ENCODE measurements at regions not wholly inside any gene's neighbourhood (a gene's known extent, or its start where the extent isn't known, plus 50 kb on each side); places are given as distances from the start of the nearest gene placed in this dataset.

- TF ChIP-seq CTCF (IDR thresholded peaks at IDR 0.05): no peak
- DNase-seq (ENCODE audit: low spot score): no peak
- peaks cover 17% of the 10 kb centered on the region for H3K4me1 Mint-ChIP-seq (ENCODE audit: low read depth)
- no peaks in the 10 kb centered on the region for H3K36me3 Mint-ChIP-seq (ENCODE audit: low read depth)
- H3K27me3 Mint-ChIP-seq (ENCODE audit: low read depth): no peaks in the 10 kb centered on the region
- H3K27ac Mint-ChIP-seq (ENCODE audit: unreplicated experiment): no peak overlapping the region
- H3K4me3 Mint-ChIP-seq (ENCODE audit: unreplicated experiment): no peak overlapping the region
- peaks cover 2% of the 10 kb centered on the region for H3K9me3 Mint-ChIP-seq (ENCODE audit: low read depth)
These were observed 114.0 kb downstream of the GATA6 start for GRCh38 chr18:22283397-22283796.

- Mint-ChIP-seq H3K4me3 (ENCODE audit: unreplicated experiment) (no peak overlapping the region), H3K36me3 (ENCODE audit: low read depth) (no peaks in the 10 kb centered on the region), H3K9me3 (ENCODE audit: low read depth) (no peaks in the 10 kb centered on the region), H3K27ac (ENCODE audit: unreplicated experiment) (peak overlapping the region; percentile 75), H3K27me3 (ENCODE audit: low read depth) (no peaks in the 10 kb centered on the region), H3K4me1 (ENCODE audit: low read depth) (peaks cover 17% of the 10 kb centered on the region)
- TF ChIP-seq CTCF (IDR thresholded peaks at IDR 0.05): no peak
- DNase-seq (ENCODE audit: low spot score): no peak
These were observed 113.7 kb downstream of the GATA6 start for GRCh38 chr18:22283116-22283395.

- TF ChIP-seq CTCF (IDR thresholded peaks at IDR 0.05): peak; percentile 3
- Mint-ChIP-seq H3K4me1 (ENCODE audit: low read depth) (peaks cover 17% of the 10 kb centered on the region), H3K27ac (ENCODE audit: unreplicated experiment) (peak overlapping the region; percentile 75), H3K4me3 (ENCODE audit: unreplicated experiment) (no peak overlapping the region), H3K36me3 (ENCODE audit: low read depth) (no peaks in the 10 kb centered on the region), H3K27me3 (ENCODE audit: low read depth) (no peaks in the 10 kb centered on the region), H3K9me3 (ENCODE audit: low read depth) (no peaks in the 10 kb centered on the region)
- no peak for DNase-seq (ENCODE audit: low spot score)
These were observed 113.1 kb downstream of the GATA6 start for GRCh38 chr18:22282311-22283115.

GRCh38 chr18:22280453-22280750 is 111.0 kb downstream of the GATA6 start:
- DNase-seq (ENCODE audit: low spot score): no peak
- H3K9me3 Mint-ChIP-seq (ENCODE audit: low read depth): no peaks in the 10 kb centered on the region
- H3K27ac Mint-ChIP-seq (ENCODE audit: unreplicated experiment): no peak overlapping the region
- peaks cover 9% of the 10 kb centered on the region for H3K4me1 Mint-ChIP-seq (ENCODE audit: low read depth)
- H3K36me3 Mint-ChIP-seq (ENCODE audit: low read depth): no peaks in the 10 kb centered on the region
- no peak for TF ChIP-seq CTCF (IDR thresholded peaks at IDR 0.05)
- H3K27me3 Mint-ChIP-seq (ENCODE audit: low read depth): no peaks in the 10 kb centered on the region
- no peak overlapping the region for H3K4me3 Mint-ChIP-seq (ENCODE audit: unreplicated experiment)

GRCh38 chr18:22279741-22280452 is 110.5 kb downstream of the GATA6 start:
- no peak for TF ChIP-seq CTCF (IDR thresholded peaks at IDR 0.05)
- H3K4me1 Mint-ChIP-seq (ENCODE audit: low read depth): peaks cover 9% of the 10 kb centered on the region
- H3K27me3 Mint-ChIP-seq (ENCODE audit: low read depth): no peaks in the 10 kb centered on the region
- no peaks in the 10 kb centered on the region for H3K9me3 Mint-ChIP-seq (ENCODE audit: low read depth)
- DNase-seq (ENCODE audit: low spot score): no peak
- no peaks in the 10 kb centered on the region for H3K36me3 Mint-ChIP-seq (ENCODE audit: low read depth)
- no peak overlapping the region for H3K4me3 Mint-ChIP-seq (ENCODE audit: unreplicated experiment)
- H3K27ac Mint-ChIP-seq (ENCODE audit: unreplicated experiment): no peak overlapping the region
